ENCODE measurements at regions not wholly inside any gene's neighbourhood (a gene's known extent, or its start where the extent isn't known, plus 50 kb on each side); places are given as distances from the start of the nearest gene placed in this dataset.

DNA sequence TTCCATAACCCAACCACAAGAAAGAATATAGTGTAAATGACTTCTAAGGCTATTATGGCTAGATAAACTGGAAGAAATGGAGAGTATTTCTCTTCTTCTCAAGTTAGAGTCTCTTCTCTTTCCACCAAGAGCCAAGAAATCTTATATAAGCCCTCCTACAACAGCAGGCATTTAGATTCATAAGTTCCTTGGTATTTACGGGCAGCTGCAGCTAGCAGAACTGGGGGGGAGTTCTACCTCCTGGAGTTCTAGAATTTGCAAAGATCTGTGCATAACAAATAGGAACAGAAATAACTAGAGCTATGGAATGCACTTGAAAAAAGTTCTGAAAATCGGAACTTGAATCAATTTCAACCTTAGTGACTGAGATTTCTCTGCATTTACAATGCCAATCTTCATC lies 715.2 kb upstream of the GRM3 start:
- DNase-seq (ENCODE audit: extremely low read depth in 1 of 4, low spot score in 3 of 4), result no peak
- Histone ChIP-seq H3K9me3 (replicated peaks; ENCODE audit: control insufficient read depth, insufficient read depth, low read depth, low read length) (peaks cover 2% of the 10 kb centered on the region; the same call in 1 of the 2 replicates), H3K9me1 (ENCODE audit: control insufficient read depth, insufficient read depth, low read length) (no peaks in the 10 kb centered on the region), H3K4me1 (replicated peaks in 1 of 2; ENCODE audit: control insufficient read depth in 2 of 2, insufficient read depth in 2 of 2, low read length in 2 of 2) (no peaks in the 10 kb centered on the region), H3K27ac (ENCODE audit: extremely low read depth, low read depth, low read length) (no peak overlapping the region), H3K79me2 (ENCODE audit: control insufficient read depth, insufficient read depth, low read length) (no peaks in the 10 kb centered on the region), H3K4me3 (no peak overlapping the region), H3K9ac (ENCODE audit: insufficient read depth in 1 of 2, low read depth in 2 of 2, low read length in 2 of 2) (no peak overlapping the region), H4K20me1 (replicated peaks; ENCODE audit: control insufficient read depth, insufficient read depth, low read length) (no peaks in the 10 kb centered on the region), H3K27me3 (ENCODE audit: control insufficient read depth in 2 of 2, insufficient read depth in 2 of 2, low read length in 2 of 2) (no peaks in the 10 kb centered on the region), H3K36me3 (ENCODE audit: control insufficient read depth, insufficient read depth, low read length) (no peaks in the 10 kb centered on the region), H3K4me2 (ENCODE audit: insufficient read depth, low read length) (no peak overlapping the region), H2AFZ (ENCODE audit: low read depth, low read length) (no peak overlapping the region)
- BruUV-seq (replicated peaks), result no TSS peak
- in situ Hi-C loops (cut with MboI) (no loop called here), intact Hi-C loops (cut with micrococcal nuclease) (no loop called here)
- ChIA-PET CTCF (ENCODE audit: low intra/inter-chr PET ratio) (no interaction called here), POLR2A (no interaction called here)
- TF ChIP-seq PHF8 (IDR thresholded peaks at IDR 0.05; ENCODE audit: borderline replicate concordance, low read length) (no peak), ZSCAN32 (CRISPR knock-in tag; IDR thresholded peaks at IDR 0.05) (no peak), ZC3H11A (IDR thresholded peaks at IDR 0.05; ENCODE audit: low read depth, low read length) (no peak), SMARCA5 (IDR thresholded peaks at IDR 0.05) (no peak), CHD2 (IDR thresholded peaks at IDR 0.05; ENCODE audit: low read depth, low read length) (no peak), EWSR1 (IDR thresholded peaks at IDR 0.05; ENCODE audit: borderline replicate concordance, low read depth, partially characterized antibody) (no peak), MYNN (IDR thresholded peaks at IDR 0.05) (no peak), MYNN (CRISPR knock-in tag; IDR thresholded peaks at IDR 0.05) (no peak), HDAC1 (IDR thresholded peaks at IDR 0.05) (no peak), XRCC3 (IDR thresholded peaks at IDR 0.05) (no peak), CBX3 (IDR thresholded peaks at IDR 0.05; ENCODE audit: borderline replicate concordance in 1 of 2, low read length in 2 of 2) (no peak), ESRRA (IDR thresholded peaks at IDR 0.05; ENCODE audit: borderline replicate concordance, low read depth) (no peak)
- TF ChIP-seq, protein P1, sequence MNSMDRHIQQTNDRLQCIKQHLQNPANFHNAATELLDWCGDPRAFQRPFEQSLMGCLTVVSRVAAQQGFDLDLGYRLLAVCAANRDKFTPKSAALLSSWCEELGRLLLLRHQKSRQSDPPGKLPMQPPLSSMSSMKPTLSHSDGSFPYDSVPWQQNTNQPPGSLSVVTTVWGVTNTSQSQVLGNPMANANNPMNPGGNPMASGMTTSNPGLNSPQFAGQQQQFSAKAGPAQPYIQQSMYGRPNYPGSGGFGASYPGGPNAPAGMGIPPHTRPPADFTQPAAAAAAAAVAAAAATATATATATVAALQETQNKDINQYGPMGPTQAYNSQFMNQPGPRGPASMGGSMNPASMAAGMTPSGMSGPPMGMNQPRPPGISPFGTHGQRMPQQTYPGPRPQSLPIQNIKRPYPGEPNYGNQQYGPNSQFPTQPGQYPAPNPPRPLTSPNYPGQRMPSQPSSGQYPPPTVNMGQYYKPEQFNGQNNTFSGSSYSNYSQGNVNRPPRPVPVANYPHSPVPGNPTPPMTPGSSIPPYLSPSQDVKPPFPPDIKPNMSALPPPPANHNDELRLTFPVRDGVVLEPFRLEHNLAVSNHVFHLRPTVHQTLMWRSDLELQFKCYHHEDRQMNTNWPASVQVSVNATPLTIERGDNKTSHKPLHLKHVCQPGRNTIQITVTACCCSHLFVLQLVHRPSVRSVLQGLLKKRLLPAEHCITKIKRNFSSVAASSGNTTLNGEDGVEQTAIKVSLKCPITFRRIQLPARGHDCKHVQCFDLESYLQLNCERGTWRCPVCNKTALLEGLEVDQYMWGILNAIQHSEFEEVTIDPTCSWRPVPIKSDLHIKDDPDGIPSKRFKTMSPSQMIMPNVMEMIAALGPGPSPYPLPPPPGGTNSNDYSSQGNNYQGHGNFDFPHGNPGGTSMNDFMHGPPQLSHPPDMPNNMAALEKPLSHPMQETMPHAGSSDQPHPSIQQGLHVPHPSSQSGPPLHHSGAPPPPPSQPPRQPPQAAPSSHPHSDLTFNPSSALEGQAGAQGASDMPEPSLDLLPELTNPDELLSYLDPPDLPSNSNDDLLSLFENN (IDR thresholded peaks at IDR 0.05; ENCODE audit: low read depth in 2 of 2, low read length in 2 of 2), result no peak
- 0% methylated on average over 2 of the region's 2 CpGs for WGBS (ENCODE audit: insufficient coverage, low coverage, missing lambda C conversion rate)
- no peak for FAIRE-seq
- no peak for ATAC-seq

Data from K562 (cell line).